NCI-H146 treated with DMSO at 0.1 percent for 48 hours (cell line): ENCODE measurements at regions not wholly inside any gene's neighbourhood (a gene's known extent, or its start where the extent isn't known, plus 50 kb on each side); places are given as distances from the start of the nearest gene placed in this dataset.
"Not testable (repeated sequence)": the region's sequence is repeated elsewhere in the genome, so short reads cannot be mapped to it uniquely, and the experiment has no call there.

Experiments
- DNase-seq: peaks from one replicate; lab custom pipeline; 2025; ENCODE audit not compliant: unreplicated experiment; lab: John Stamatoyannopoulos, UW

DNA sequence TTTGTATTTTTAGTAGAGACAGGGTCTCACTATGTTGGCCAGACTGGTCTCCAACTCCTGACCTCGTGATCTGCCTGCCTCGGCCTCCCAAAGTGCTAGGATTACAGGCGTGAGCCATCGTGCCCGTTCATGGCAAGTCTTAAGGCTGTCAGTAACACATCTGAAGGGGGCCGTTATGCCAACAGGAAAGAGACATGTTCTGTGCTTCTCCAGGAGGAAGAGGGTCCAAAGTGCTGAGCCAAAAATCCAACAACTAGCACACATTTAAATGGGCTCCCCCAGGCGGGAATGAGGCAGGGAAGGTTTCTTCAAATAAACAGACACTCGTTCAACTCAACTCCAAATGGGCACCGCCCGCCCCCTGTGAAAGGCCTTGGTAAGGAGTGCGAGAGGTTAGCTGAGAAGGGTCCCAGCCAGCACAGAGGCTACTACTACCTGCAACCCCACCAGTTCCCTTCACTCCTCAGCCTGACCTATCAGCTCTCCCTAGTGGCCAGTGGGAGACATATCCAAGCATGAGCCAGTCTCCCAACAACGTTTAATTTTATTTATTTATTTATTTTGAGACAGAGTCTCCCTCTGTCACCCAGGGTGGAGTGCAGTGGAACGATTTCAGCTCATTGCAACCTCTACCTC, 84.1 kb upstream of the DMRT1 start:
- no peak for DNase-seq

DNA sequence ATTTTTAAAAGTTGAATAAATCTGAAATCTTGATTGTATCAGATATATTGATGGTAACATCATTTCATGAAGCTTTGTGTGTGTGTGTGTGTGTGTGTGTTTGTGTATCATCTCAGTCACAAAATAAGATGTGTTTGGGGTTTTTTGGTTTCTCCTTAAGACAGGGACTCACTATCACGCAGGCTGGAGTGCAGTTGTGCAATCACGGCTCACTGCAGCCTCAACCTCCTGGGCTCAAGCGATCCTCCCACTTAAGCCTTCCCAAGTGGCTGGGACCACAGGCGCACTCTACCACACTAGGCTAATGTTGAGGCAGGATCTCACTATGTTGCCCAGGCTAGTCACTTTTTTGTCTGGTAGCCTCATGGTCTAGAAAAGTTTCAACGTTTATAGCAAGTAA, 83.4 kb upstream of the DMRT1 start:
- DNase-seq: no peak

DNA sequence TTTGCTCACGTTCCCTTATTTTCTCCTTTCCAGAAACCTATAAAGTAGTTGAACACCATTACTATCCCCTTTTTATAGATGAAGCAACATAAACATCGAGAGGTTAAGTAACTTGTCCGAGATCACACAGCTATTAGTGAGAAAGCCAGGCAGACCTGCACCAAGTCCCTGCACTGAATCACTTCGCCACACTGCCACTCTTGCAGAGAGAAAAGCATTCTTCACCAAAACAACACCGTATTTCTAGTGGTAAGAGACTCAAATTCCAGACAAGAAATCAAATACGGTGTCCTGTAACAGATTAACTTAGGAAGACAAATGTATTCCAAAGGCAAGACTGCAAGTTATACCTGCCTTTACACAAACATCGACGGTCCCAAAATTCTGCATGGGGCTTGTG, 82.0 kb upstream of the DMRT1 start:
- DNase-seq: no peak

DNA sequence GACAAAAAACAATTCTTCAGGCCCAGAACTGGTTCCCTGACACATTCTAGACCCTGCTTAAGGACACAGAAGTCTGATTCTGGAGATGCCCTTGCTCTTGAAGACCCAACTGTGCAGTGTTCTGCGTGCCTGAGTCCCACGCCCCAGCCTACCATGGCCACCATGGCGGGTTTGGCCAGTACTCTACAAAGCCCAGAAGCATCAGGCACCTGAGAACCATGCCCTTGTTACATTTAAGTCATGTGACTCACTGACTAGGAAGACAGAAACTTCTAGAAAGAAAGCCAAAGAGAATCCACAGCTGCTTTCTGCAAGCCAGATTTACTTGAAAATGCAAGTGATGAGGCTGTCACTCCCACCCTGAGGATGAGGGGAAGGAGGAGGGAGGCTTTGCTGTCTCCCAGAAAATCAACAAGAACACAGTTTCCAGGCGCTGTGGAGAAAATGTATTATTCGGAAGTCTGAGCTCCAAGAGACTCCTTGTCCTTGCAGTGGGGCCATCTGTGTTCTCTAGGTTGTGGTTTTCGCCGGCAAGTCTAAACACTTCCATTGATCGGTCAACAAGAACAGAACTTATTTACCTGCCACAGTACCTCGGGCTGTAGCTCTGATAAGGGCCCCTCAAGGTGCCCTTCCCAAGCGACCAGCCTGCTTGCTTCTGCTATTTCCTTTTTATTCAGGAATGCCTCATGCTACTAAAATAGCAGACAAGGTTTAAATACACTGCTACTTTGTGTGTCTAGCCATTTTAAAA, 81.3 kb upstream of the DMRT1 start:
- no peak for DNase-seq

DNA sequence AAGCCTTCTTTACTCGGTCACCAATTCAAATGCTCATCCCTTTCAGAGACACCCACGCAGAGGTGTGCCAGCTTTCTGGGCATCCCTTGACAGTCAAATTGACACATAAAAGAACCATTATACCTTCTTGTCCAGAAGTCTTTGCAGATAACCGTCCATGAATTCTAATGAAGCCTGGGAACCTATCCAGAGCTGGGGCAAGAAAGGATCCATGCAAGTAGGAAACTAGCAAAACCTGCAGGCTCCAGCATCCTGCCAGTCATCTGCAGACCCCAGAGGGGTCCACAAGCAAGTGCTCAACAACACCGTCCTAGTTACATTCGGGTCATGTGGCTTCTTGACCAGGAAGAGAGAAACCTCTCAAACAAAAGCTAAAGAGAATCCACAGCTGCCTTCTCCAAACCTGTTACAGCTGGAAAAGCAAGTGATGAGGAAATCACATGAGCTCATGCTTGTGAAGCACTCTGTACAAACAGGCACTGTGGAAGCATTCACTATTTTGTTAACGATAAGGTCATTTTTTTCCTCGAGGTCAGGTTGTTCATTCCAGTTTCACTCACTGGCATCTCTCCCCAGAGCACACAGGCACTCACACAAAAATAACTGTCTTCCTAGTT, 80.2 kb upstream of the DMRT1 start:
- no peak for DNase-seq

DNA sequence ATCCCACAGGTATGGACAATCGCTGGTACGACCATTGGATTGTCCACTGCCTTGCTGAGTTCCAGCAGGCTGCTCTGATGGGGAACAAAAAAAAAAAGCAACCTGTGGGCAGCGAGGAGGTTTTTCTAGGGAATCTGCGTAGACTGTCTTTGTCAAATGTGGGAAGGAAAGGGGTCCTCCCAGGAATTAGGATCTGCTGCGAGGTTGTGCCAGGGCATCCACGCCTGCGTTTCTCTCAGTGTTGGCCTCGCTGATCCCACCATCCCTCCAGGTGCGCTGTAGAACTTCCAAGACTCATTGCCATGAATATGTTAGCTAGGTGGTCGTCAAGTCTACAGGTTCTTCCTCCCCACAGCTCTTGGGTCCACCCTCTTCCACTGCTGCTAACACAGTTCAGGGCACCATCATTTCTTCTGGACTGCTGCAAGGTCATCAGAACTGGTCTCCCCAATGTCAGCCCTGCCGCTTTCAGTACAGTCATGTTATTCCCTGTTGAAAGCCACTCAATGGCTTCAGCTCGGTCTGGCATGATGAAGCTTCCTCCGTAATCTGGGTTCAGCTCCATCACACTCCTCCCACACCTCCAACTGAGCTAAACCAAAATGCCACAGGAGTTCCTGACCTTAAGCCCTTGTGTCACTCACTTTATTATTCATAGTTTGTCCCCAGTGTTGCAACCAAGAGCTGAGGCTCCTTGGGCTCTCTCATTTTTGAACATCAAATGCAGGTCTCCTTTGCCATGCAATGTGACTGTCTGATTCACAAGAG, 79.5 kb upstream of the DMRT1 start:
- DNase-seq: no peak

DNA sequence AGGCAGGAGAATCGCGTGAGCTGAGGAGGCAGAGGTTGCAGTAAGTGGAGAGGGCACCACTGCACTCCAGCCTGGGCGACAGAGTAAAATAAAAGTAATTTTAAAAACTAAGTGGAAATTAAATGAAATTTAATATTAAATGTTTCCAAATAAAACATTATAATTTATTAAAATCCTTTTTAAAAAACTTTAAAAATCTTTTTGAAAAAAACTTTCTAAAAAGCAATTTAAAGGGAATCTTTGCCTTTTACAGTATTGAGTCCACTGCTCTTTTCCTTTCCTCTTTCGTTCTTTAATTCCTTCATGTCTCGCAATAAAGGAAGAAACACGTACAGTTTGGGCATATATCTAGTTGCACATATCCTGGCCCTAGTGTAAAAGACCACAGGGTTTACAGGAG, 77.8 kb upstream of the DMRT1 start:
- DNase-seq: no peak

DNA sequence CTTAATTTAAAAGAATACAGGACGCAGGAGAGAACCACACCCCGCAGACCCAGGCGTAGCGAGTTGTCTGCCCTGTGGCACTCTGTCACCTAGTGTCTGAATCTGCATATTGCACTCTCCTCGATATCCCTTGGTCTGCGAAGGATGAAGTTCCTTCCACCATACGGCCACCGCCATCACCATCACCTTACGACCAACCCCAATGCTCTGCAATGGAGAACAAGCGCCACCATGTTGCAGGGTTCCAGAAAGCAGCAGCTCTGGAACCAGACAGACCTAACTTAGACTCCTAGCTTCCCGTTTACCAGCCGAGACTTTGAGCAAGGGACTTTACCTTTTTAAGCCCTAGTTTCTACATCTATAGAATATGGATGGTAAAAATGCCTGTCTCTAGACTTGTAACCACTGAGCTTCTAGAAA, 77.4 kb upstream of the DMRT1 start:
- DNase-seq: peak; percentile 11

DNA sequence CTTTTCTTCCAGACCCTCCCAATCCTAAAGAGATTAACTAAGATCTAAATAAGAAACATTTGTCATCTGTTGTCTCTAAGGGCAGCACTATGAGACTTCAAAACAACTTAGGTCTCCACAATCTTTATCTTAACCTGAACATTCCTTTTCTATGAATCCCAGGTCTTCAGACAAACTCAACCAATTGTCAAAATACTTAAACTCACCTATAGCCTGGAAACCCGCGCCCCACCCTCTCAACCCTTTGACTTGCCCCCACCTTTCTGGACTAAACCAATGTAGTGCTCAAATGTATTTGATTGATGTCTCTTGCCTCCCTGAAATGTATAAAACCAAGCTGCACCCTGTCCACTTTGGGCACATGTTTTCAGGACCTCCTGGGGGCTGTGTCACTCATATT, 76.5 kb upstream of the DMRT1 start:
- no peak for DNase-seq

DNA sequence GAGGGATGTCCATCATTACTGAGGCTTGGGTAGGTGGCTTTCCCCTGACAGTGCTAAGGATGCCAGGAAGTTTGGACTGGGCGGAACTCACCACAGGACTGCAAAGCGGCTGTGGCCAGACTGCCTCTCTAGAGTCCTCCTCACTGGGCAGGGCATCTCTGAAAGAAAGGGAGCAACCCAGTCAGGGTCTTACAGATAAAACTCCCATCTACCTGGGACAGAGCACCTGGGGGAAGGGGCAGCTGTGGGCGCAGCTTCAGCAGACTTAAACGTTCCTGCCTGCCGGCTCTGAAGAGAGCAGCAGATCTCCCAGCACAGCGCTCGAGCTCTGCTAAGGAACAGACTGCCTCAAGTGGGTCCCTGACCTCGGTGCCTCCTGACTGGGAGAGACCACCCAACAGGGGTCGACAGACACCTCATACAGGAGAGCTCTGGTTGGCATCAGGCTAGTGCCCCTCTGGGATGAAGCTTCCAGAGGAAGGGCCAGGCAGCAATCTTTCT, 74.4 kb upstream of the DMRT1 start:
- DNase-seq: not testable (repeated sequence)

DNA sequence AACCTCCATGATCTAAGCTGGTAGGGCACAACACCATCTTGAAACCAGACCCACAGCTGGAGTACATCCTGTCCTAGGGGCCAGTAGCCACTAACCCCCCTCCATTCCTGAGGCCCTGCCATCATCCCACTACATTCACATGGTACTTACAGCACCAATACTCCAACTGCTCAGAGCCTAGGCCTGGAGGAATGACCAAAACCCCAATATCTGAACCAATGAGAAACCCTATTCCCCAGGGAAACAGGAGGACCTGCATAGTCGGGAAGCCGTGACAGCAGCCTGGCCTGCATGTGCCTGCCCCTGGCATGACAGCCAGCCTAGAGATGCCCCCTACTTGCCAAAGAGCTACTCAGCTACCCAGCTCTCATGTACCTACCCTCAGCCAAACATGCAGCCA, 65.4 kb upstream of the DMRT1 start:
- DNase-seq: no peak

DNA sequence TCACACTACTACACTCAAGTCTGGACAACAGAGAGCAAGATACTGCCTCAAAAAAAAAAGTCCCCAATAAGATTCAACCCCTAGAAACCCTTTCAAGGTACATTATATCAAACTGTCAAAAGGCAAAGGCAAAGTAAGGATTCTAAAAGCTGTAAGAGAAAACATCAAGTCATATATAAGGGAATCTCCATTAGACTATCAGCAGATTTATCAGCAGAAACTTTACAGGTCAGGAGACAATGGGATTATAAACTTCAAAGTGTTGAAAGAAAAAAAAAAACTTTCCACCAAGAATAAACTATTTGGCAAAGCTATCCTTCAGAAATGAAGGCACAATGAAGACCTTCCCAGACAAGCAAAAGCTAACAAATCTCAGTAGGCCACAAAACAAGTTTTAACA, 63.5 kb upstream of the DMRT1 start:
- no peak for DNase-seq

DNA sequence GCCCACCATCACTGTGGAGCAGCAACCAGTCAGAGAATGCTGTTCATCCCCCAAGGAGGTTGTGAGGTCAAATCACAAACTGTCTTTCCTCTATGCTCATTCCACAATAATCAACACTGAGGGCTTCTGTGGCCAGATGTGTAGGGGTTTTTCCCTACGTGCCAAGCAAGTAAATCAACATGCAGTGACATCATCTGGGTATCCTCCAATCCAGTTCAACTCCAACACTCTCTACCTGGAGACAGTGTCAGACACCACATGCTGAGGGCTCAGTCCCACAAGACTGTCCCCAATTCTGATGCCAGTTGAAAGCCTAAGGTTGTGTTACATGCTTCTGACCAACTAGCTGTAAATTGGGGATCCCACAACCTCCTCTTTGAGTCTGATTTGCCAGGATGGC, 57.3 kb upstream of the DMRT1 start:
- no peak for DNase-seq

DNA sequence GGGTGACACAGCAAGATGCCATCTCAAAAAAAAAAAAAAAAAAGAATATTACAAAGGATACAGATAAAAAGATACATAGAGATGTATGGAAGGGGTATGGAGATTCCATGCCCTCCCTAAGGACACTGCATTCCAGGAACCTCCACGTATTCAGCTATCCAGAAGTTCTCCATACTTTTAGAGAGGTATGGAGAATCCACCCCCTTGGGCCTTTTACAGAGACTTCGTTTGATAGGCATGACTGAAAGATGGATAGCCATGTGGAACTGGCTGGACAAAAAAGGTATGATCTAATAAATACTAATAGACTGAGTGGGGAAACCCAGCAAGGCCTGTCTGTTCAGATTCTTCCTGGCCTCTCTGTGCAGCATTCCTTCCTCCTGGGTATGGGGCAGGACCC, 56.6 kb upstream of the DMRT1 start:
- no peak for DNase-seq

DNA sequence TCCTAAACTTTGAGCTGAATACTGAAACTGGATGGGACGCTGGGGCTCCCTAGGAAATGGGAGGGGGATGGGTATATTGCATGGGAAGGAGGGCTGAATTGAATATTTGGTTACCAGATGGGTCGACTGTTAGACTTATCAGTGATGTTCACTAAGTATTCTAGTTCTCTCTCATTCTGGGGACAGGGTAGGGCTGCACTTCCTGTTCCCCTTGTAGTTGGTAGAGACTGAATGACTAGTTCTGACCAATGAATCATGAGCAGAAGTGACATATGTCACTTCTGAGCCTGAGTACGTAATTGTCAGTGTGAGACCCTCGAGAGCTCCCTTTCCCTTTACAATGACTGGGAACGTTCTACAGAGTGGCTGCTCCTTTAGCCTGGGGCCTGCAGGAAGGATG, 55.5 kb upstream of the DMRT1 start:
- no peak for DNase-seq

DNA sequence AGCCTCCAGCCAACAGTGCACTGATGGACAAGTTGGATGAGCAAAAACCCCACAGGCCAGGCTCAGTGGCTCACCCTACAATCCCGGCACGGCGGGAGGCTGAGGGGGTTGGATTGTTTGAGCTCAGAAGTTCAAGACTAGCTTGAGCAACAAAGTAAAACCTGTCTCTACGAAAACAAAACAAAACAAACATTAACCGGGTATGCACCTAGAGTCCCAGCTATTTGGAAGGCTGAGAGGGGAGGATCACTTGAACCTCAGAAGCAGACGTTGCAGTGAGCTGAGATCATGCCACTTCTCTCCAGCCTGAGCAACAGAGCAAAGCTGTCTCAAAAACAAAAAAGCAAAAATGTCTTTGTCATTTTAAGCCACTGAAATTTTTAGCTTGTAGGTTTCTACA, 55.1 kb upstream of the DMRT1 start:
- no peak for DNase-seq

DNA sequence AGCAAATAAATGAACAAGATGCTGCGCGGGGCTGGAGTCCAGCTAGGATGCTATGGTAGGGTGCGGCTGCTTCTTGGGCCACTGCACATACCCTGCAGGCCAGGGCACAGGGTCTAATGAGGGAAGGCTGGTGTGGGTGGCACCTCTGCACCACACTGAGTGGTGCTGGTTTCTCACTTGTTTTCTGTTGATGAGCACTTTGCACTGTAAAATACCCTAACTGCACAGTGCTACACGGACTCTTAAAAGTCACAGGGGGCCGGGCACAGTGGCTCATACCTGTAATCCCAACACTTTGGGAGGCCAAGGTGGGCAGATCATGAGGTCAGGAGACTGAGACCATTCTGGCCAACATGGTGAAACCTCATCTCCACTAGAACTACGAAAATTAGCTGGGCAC, 52.7 kb upstream of the DMRT1 start:
- DNase-seq: no peak
